22Rv1 (cell line): ENCODE measurements at regions not wholly inside any gene's neighbourhood (a gene's known extent, or its start where the extent isn't known, plus 50 kb on each side); places are given as distances from the start of the nearest gene placed in this dataset.

Experiments
- CTCF ChIP-seq: fragments of 450-650 bp; IDR thresholded peaks from 2 replicates; pipeline ENCODE4 v1.5.1; 2017; ENCODE audit warnings: mild to moderate bottlenecking
- ZFX ChIP-seq: fragments of 450-650 bp; IDR thresholded peaks from 2 replicates; pipeline ENCODE4 v1.6.1; 2017; ENCODE audit warnings: antibody characterized with exemption, borderline replicate concordance

DNA sequence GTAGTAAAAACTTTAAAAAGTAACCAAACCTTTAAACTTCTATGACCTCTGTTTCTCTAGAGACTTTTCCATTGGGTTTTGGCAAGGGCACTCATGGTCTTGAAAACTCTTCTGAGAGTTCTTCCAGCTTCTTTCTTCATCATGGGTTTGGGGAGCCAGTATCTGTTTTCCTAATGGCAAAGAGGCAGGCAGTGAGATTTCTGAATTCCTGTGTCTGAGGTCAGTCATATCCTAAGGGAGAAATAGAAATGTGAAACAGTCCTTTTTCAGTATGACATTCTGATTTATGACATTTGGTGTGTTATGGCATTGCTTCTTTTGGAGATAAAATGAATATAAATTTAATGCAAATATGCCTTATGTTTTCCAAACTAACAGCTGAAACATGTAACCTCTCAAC is 518.5 kb upstream of the MARCKS start:
- TF ChIP-seq CTCF (no peak), ZFX (no peak)
